PC-3 (cell line): ENCODE measurements at regions not wholly inside any gene's neighbourhood (a gene's known extent, or its start where the extent isn't known, plus 50 kb on each side); places are given as distances from the start of the nearest gene placed in this dataset.
A peak's percentile ranks its signal among the peaks of the same experiment; 100 is the strongest.

Experiments
- ATAC-seq: fragments of 200-7000 bp; cut with Tn5 transposase; 2 replicates; pipeline ENCODE4 v1.9.1; 2020; ENCODE audit warnings: mild to moderate bottlenecking, moderate library complexity
- BruUV-seq: library from RNA; stranded (reverse); fragments of 400-500 nt; replicated peaks from 2 replicates; lab custom pipeline; 2021; lab: Mats Ljungman, UMichigan
- CTCF ChIA-PET: fragments of 300-600 bp; sonication (Branson Sonifier 250); formaldehyde crosslinking; loops from one replicate; lab custom pipeline; 2022; ENCODE audit warnings: antibody characterized with exemption; lab: Charles Lee
- POLR2A ChIA-PET: fragments of 300-600 bp; sonication (Branson Sonifier 250); formaldehyde crosslinking; loops from one replicate; lab custom pipeline; 2022; ENCODE audit warnings: antibody characterized with exemption; ENCODE audit not compliant: unreplicated experiment; lab: Charles Lee
- DNase-seq: peaks from one replicate; pipeline ENCODE4 v3.0.0-alpha.2; 2015
- H2AFZ ChIP-seq: fragments of 300-600 bp; sonication (generic); 2 replicates; pipeline ENCODE4 v1.6.0; 2016; ENCODE audit warnings: antibody characterized with exemption, low read length
- H3F3A ChIP-seq: fragments of 300-600 bp; sonication (generic); one replicate; pipeline ENCODE4 v1.6.0; 2017; ENCODE audit warnings: antibody characterized with exemption, low read length, control low read depth, mild to moderate bottlenecking; ENCODE audit not compliant: unreplicated experiment
- H3K27ac ChIP-seq: fragments of 300-600 bp; sonication (generic); 2 replicates; pipeline ENCODE4 v1.5.1; 2016; ENCODE audit warnings: mild to moderate bottlenecking, low read length
- H3K27me3 ChIP-seq: fragments of 300-600 bp; sonication (generic); 2 replicates; pipeline ENCODE4 v1.6.1; 2016; ENCODE audit warnings: low read length, mixed read lengths
- H3K36me3 ChIP-seq: fragments of 300-600 bp; sonication (generic); 2 replicates; pipeline ENCODE4 v1.6.1; 2016; ENCODE audit warnings: low read depth, mixed run types, low read length, mixed read lengths
- H3K4me1 ChIP-seq: fragments of 300-600 bp; sonication (generic); 2 replicates; pipeline ENCODE4 v1.5.1; 2016; ENCODE audit warnings: low read length; ENCODE audit not compliant: insufficient read depth
- H3K4me2 ChIP-seq: fragments of 300-600 bp; sonication (generic); 2 replicates; pipeline ENCODE4 v1.6.0; 2016; ENCODE audit warnings: low read length
- H3K4me3 ChIP-seq: fragments of 300-600 bp; sonication (generic); 2 replicates; pipeline ENCODE4 v1.5.1; 2016; ENCODE audit warnings: mild to moderate bottlenecking, low read length, mixed read lengths
- H3K79me2 ChIP-seq: fragments of 300-600 bp; sonication (generic); 2 replicates; pipeline ENCODE4 v1.6.1; 2017; ENCODE audit warnings: low read length, mixed read lengths
- H3K9ac ChIP-seq: fragments of 300-600 bp; sonication (generic); 2 replicates; pipeline ENCODE4 v1.6.0; 2016; ENCODE audit warnings: mild to moderate bottlenecking, low read length
- H3K9me2 ChIP-seq: fragments of 300-600 bp; sonication (generic); replicated peaks from 2 replicates; pipeline ENCODE4 v1.6.1; 2016; ENCODE audit warnings: mixed run types, low read length, mixed read lengths
- H3K9me3 ChIP-seq: fragments of 300-600 bp; sonication (generic); 2 replicates; pipeline ENCODE4 v1.6.1; 2016; ENCODE audit warnings: low read length, mixed read lengths
- H4K20me1 ChIP-seq: fragments of 300-600 bp; sonication (generic); 2 replicates; pipeline ENCODE4 v1.6.1; 2016; ENCODE audit warnings: low read length, mixed read lengths
- CTCF ChIP-seq: fragments of 300-600 bp; sonication (generic); conservative IDR thresholded peaks from 2 replicates; pipeline ENCODE4 v1.5.1; 2017; ENCODE audit warnings: antibody characterized with exemption, low read depth, mild to moderate bottlenecking, low read length
- EZH2 ChIP-seq: fragments of 300-600 bp; sonication (generic); IDR thresholded peaks from one replicate; pipeline ENCODE4 v1.6.1; 2017; ENCODE audit warnings: antibody characterized with exemption, mild to moderate bottlenecking, low read length; ENCODE audit not compliant: unreplicated experiment
- EZH2phosphoT487 ChIP-seq: fragments of 300-600 bp; sonication (generic); IDR thresholded peaks from 2 replicates; pipeline ENCODE4 v1.6.1; 2018; ENCODE audit warnings: mild to moderate bottlenecking, antibody characterized with exemption, low read length, borderline replicate concordance
- intact Hi-C: fragments of 100-400 bp; cut with micrococcal nuclease; formaldehyde crosslinking; loops from 2 replicates; pipeline ENCODE4 v1.9.0; 2023

GRCh38 chr3:124158168-124158881 is 166.4 kb upstream of the ROPN1 start:
- BruUV-seq: no TSS peak
- no peaks in the 10 kb centered on the region for H3K79me2 ChIP-seq
- H3K9me3 ChIP-seq: no peaks in the 10 kb centered on the region
- DNase-seq (no peak), ATAC-seq (peak; percentile 41)
- no peak overlapping the region for H3K4me2 ChIP-seq
- no peaks in the 10 kb centered on the region for H3F3A ChIP-seq
- POLR2A ChIA-PET: interaction anchor here (0.6 kb wide), 1 partner anchor 13 kb away, joined by 28 read pairs; no protein-coding TSS in a partner anchor
- H3K27ac ChIP-seq: no peak overlapping the region
- H3K9me2 ChIP-seq: no peaks in the 10 kb centered on the region
- CTCF ChIA-PET: no interaction called here
- H3K4me1 ChIP-seq: peaks cover 10% of the 10 kb centered on the region
- no peaks in the 10 kb centered on the region for H3K36me3 ChIP-seq
- H3K27me3 ChIP-seq: no peaks in the 10 kb centered on the region
- intact Hi-C loops: no loop called here
- H3K9ac ChIP-seq: no peak overlapping the region
- TF ChIP-seq EZH2phosphoT487: no peak
- TF ChIP-seq CTCF: no peak
- TF ChIP-seq EZH2: no peak
- no peak overlapping the region for H3K4me3 ChIP-seq
- H2AFZ ChIP-seq: no peak overlapping the region
- H4K20me1 ChIP-seq: no peaks in the 10 kb centered on the region

- intact Hi-C loops: no loop called here
- Histone ChIP-seq H3F3A (no peaks in the 10 kb centered on the region), H2AFZ (no peak overlapping the region), H3K9ac (no peak overlapping the region), H4K20me1 (no peaks in the 10 kb centered on the region), H3K4me3 (no peak overlapping the region), H3K9me3 (no peaks in the 10 kb centered on the region), H3K4me1 (peaks cover 10% of the 10 kb centered on the region), H3K27ac (no peak overlapping the region), H3K4me2 (no peak overlapping the region), H3K27me3 (no peaks in the 10 kb centered on the region), H3K79me2 (no peaks in the 10 kb centered on the region), H3K36me3 (no peaks in the 10 kb centered on the region), H3K9me2 (no peaks in the 10 kb centered on the region)
- TF ChIP-seq EZH2phosphoT487: no peak
- TF ChIP-seq EZH2: no peak
- TF ChIP-seq CTCF: no peak
- ChIA-PET POLR2A (no interaction called here), CTCF (no interaction called here)
- no TSS peak for BruUV-seq
- no peak for ATAC-seq
- no peak for DNase-seq
Measured at GRCh38 chr3:124161448-124161847, 169.5 kb upstream of the ROPN1 start.

- Histone ChIP-seq H2AFZ (no peak overlapping the region), H3K9ac (no peak overlapping the region), H3K9me2 (no peaks in the 10 kb centered on the region), H3K4me3 (no peak overlapping the region), H3K79me2 (no peaks in the 10 kb centered on the region), H4K20me1 (no peaks in the 10 kb centered on the region), H3K27me3 (no peaks in the 10 kb centered on the region), H3K27ac (no peak overlapping the region), H3K4me2 (no peak overlapping the region), H3F3A (no peaks in the 10 kb centered on the region), H3K9me3 (no peaks in the 10 kb centered on the region), H3K36me3 (no peaks in the 10 kb centered on the region), H3K4me1 (peaks cover 3% of the 10 kb centered on the region; the same call in 1 of the 2 replicates)
- CTCF ChIA-PET: no interaction called here
- TF ChIP-seq EZH2phosphoT487 (no peak), CTCF (no peak), EZH2 (no peak)
- no TSS peak for BruUV-seq
- DNase-seq (no peak), ATAC-seq (no peak)
- intact Hi-C loops: no loop called here
- POLR2A ChIA-PET: no interaction called here
Measured at GRCh38 chr3:124163689-124164088, 171.8 kb upstream of the ROPN1 start.
